ENCODE measurements at regions not wholly inside any gene's neighbourhood (a gene's known extent, or its start where the extent isn't known, plus 50 kb on each side); places are given as distances from the start of the nearest gene placed in this dataset.
"Not testable (repeated sequence)": the region's sequence is repeated elsewhere in the genome, so short reads cannot be mapped to it uniquely, and the experiment has no call there.

- no peak overlapping the region for H3K27ac ChIP-seq
- H3K4me1 ChIP-seq (ENCODE audit: low read depth), result no peaks in the 10 kb centered on the region
- H3K4me3 ChIP-seq, result no peak overlapping the region
- no peaks in the 10 kb centered on the region for H3K36me3 ChIP-seq
- DNase-seq (ENCODE audit: low read depth in 1 of 2, low spot score in 1 of 2), result peak in 1 of 2 donors; percentile 41
- no peaks in the 10 kb centered on the region for H3K9me3 ChIP-seq (ENCODE audit: low read depth)
- no peaks in the 10 kb centered on the region for H3K27me3 ChIP-seq
- TF ChIP-seq CTCF (IDR thresholded peaks at IDR 0.05; ENCODE audit: low read depth, low read length), result no peak
These were observed 111.8 kb downstream of the HMHB1 start for GRCh38 chr5:143923634-143924266.

GRCh38 chr5:143924311-143924978, 112.5 kb downstream of the HMHB1 start:
- no peak overlapping the region for H3K4me3 ChIP-seq
- TF ChIP-seq CTCF (IDR thresholded peaks at IDR 0.05; ENCODE audit: low read depth, low read length), result no peak
- no peaks in the 10 kb centered on the region for H3K9me3 ChIP-seq (ENCODE audit: low read depth)
- H3K4me1 ChIP-seq (ENCODE audit: low read depth), result no peaks in the 10 kb centered on the region
- no peak for DNase-seq (ENCODE audit: low read depth in 1 of 2, low spot score in 1 of 2)
- no peaks in the 10 kb centered on the region for H3K36me3 ChIP-seq
- H3K27ac ChIP-seq, result no peak overlapping the region
- H3K27me3 ChIP-seq, result no peaks in the 10 kb centered on the region

- not testable (repeated sequence) for H3K27ac ChIP-seq; DNase-seq (ENCODE audit: low read depth in 1 of 2, low spot score in 1 of 2)
These were observed 113.0 kb downstream of the HMHB1 start for GRCh38 chr5:143924979-143925325.

GRCh38 chr5:143929486-143929885, 117.5 kb downstream of the HMHB1 start:
- H3K4me1 ChIP-seq (ENCODE audit: low read depth), result no peaks in the 10 kb centered on the region
- H3K27ac ChIP-seq, result no peak overlapping the region
- DNase-seq (ENCODE audit: low read depth in 1 of 2, low spot score in 1 of 2), result no peak
- no peaks in the 10 kb centered on the region for H3K27me3 ChIP-seq
- TF ChIP-seq CTCF (IDR thresholded peaks at IDR 0.05; ENCODE audit: low read depth, low read length), result no peak
- no peak overlapping the region for H3K4me3 ChIP-seq
- H3K9me3 ChIP-seq (ENCODE audit: low read depth), result no peaks in the 10 kb centered on the region
- H3K36me3 ChIP-seq, result no peaks in the 10 kb centered on the region

More at GRCh38 chr5:143924979-143925325, 113.0 kb downstream of the HMHB1 start:
- H3K36me3 ChIP-seq; H3K27me3 ChIP-seq; H3K4me3 ChIP-seq; H3K4me1 ChIP-seq (ENCODE audit: low read depth); H3K9me3 ChIP-seq (ENCODE audit: low read depth): not testable (repeated sequence)

- Histone ChIP-seq H3K27me3 (no peaks in the 10 kb centered on the region), H3K4me3 (no peak overlapping the region), H3K4me1 (ENCODE audit: low read depth) (no peaks in the 10 kb centered on the region), H3K36me3 (no peaks in the 10 kb centered on the region), H3K9me3 (ENCODE audit: low read depth) (no peaks in the 10 kb centered on the region), H3K27ac (no peak overlapping the region)
- no peak for DNase-seq (ENCODE audit: low read depth in 1 of 2, low spot score in 1 of 2)
- no peak for TF ChIP-seq CTCF (IDR thresholded peaks at IDR 0.05; ENCODE audit: low read depth, low read length)
These were observed 118.6 kb downstream of the HMHB1 start for GRCh38 chr5:143930561-143930960.

GRCh38 chr5:143931476-143931875, 119.5 kb downstream of the HMHB1 start:
- Histone ChIP-seq H3K36me3 (no peaks in the 10 kb centered on the region), H3K27me3 (no peaks in the 10 kb centered on the region), H3K4me3 (no peak overlapping the region), H3K9me3 (ENCODE audit: low read depth) (no peaks in the 10 kb centered on the region), H3K27ac (no peak overlapping the region), H3K4me1 (ENCODE audit: low read depth) (no peaks in the 10 kb centered on the region)
- no peak for DNase-seq (ENCODE audit: low read depth in 1 of 2, low spot score in 1 of 2)
- TF ChIP-seq CTCF (IDR thresholded peaks at IDR 0.05; ENCODE audit: low read depth, low read length), result no peak

Measured in cardiac muscle cell (in vitro differentiated cells and primary cell).